ENCODE measurements at regions not wholly inside any gene's neighbourhood (a gene's known extent, or its start where the extent isn't known, plus 50 kb on each side); places are given as distances from the start of the nearest gene placed in this dataset.
"Not testable (repeated sequence)": the region's sequence is repeated elsewhere in the genome, so short reads cannot be mapped to it uniquely, and the experiment has no call there.

GRCh38 chr4:132809298-132810032 is 339.6 kb upstream of the PCDH10 start:
- Histone ChIP-seq H3K9ac (ENCODE audit: low read depth, low read length) (no peak overlapping the region), H3K9me3 (ENCODE audit: control insufficient read depth, insufficient read depth, low read length) (no peaks in the 10 kb centered on the region), H3K36me3 (ENCODE audit: control insufficient read depth, insufficient read depth, low read length) (peaks cover 3% of the 10 kb centered on the region), H3K4me3 (ENCODE audit: low read depth, low read length) (no peak overlapping the region), H3K27me3 (ENCODE audit: control insufficient read depth, insufficient read depth, low read length) (no peaks in the 10 kb centered on the region), H3K4me1 (ENCODE audit: control insufficient read depth, insufficient read depth, low read length) (no peaks in the 10 kb centered on the region)

- not testable (repeated sequence) for H3K36me3 ChIP-seq (ENCODE audit: control insufficient read depth, insufficient read depth, low read length); H3K9me3 ChIP-seq (ENCODE audit: control insufficient read depth, insufficient read depth, low read length); H3K9ac ChIP-seq (ENCODE audit: low read depth, low read length); H3K27me3 ChIP-seq (ENCODE audit: control insufficient read depth, insufficient read depth, low read length); H3K4me1 ChIP-seq (ENCODE audit: control insufficient read depth, insufficient read depth, low read length); H3K4me3 ChIP-seq (ENCODE audit: low read depth, low read length)
These were observed 336.0 kb upstream of the PCDH10 start for GRCh38 chr4:132813061-132813460.

GRCh38 chr4:132818091-132818490 is 331.0 kb upstream of the PCDH10 start:
- Histone ChIP-seq H3K4me1 (ENCODE audit: control insufficient read depth, insufficient read depth, low read length) (no peaks in the 10 kb centered on the region), H3K9me3 (ENCODE audit: control insufficient read depth, insufficient read depth, low read length) (no peaks in the 10 kb centered on the region), H3K36me3 (ENCODE audit: control insufficient read depth, insufficient read depth, low read length) (peaks cover 3% of the 10 kb centered on the region), H3K9ac (ENCODE audit: low read depth, low read length) (peak overlapping the region; percentile 81), H3K27me3 (ENCODE audit: control insufficient read depth, insufficient read depth, low read length) (no peaks in the 10 kb centered on the region), H3K4me3 (ENCODE audit: low read depth, low read length) (peak overlapping the region; percentile 58)

GRCh38 chr4:132823419-132823818 is 325.7 kb upstream of the PCDH10 start:
- Histone ChIP-seq H3K27me3 (ENCODE audit: control insufficient read depth, insufficient read depth, low read length) (no peaks in the 10 kb centered on the region), H3K9ac (ENCODE audit: low read depth, low read length) (no peak overlapping the region), H3K4me1 (ENCODE audit: control insufficient read depth, insufficient read depth, low read length) (no peaks in the 10 kb centered on the region), H3K4me3 (ENCODE audit: low read depth, low read length) (no peak overlapping the region), H3K36me3 (ENCODE audit: control insufficient read depth, insufficient read depth, low read length) (no peaks in the 10 kb centered on the region), H3K9me3 (ENCODE audit: control insufficient read depth, insufficient read depth, low read length) (no peaks in the 10 kb centered on the region)

- H3K27me3 ChIP-seq (ENCODE audit: control insufficient read depth, insufficient read depth, low read length): no peaks in the 10 kb centered on the region
- no peak overlapping the region for H3K9ac ChIP-seq (ENCODE audit: low read depth, low read length)
- no peaks in the 10 kb centered on the region for H3K4me1 ChIP-seq (ENCODE audit: control insufficient read depth, insufficient read depth, low read length)
- no peaks in the 10 kb centered on the region for H3K9me3 ChIP-seq (ENCODE audit: control insufficient read depth, insufficient read depth, low read length)
- no peaks in the 10 kb centered on the region for H3K36me3 ChIP-seq (ENCODE audit: control insufficient read depth, insufficient read depth, low read length)
- H3K4me3 ChIP-seq (ENCODE audit: low read depth, low read length): no peak overlapping the region
These were observed 324.3 kb upstream of the PCDH10 start for GRCh38 chr4:132824761-132825160.

GRCh38 chr4:132827522-132827921 is 321.6 kb upstream of the PCDH10 start:
- H3K9ac ChIP-seq (ENCODE audit: low read depth, low read length): no peak overlapping the region
- H3K4me3 ChIP-seq (ENCODE audit: low read depth, low read length): no peak overlapping the region
- no peaks in the 10 kb centered on the region for H3K4me1 ChIP-seq (ENCODE audit: control insufficient read depth, insufficient read depth, low read length)
- no peaks in the 10 kb centered on the region for H3K36me3 ChIP-seq (ENCODE audit: control insufficient read depth, insufficient read depth, low read length)
- H3K27me3 ChIP-seq (ENCODE audit: control insufficient read depth, insufficient read depth, low read length): no peaks in the 10 kb centered on the region
- no peaks in the 10 kb centered on the region for H3K9me3 ChIP-seq (ENCODE audit: control insufficient read depth, insufficient read depth, low read length)

GRCh38 chr4:132838244-132838643 is 310.9 kb upstream of the PCDH10 start:
- Histone ChIP-seq H3K27me3 (ENCODE audit: control insufficient read depth, insufficient read depth, low read length) (no peaks in the 10 kb centered on the region), H3K36me3 (ENCODE audit: control insufficient read depth, insufficient read depth, low read length) (no peaks in the 10 kb centered on the region), H3K4me1 (ENCODE audit: control insufficient read depth, insufficient read depth, low read length) (no peaks in the 10 kb centered on the region), H3K4me3 (ENCODE audit: low read depth, low read length) (no peak overlapping the region), H3K9me3 (ENCODE audit: control insufficient read depth, insufficient read depth, low read length) (no peaks in the 10 kb centered on the region), H3K9ac (ENCODE audit: low read depth, low read length) (no peak overlapping the region)

- Histone ChIP-seq H3K9ac (ENCODE audit: low read depth, low read length) (no peak overlapping the region), H3K36me3 (ENCODE audit: control insufficient read depth, insufficient read depth, low read length) (no peaks in the 10 kb centered on the region), H3K4me3 (ENCODE audit: low read depth, low read length) (no peak overlapping the region), H3K4me1 (ENCODE audit: control insufficient read depth, insufficient read depth, low read length) (no peaks in the 10 kb centered on the region), H3K9me3 (ENCODE audit: control insufficient read depth, insufficient read depth, low read length) (no peaks in the 10 kb centered on the region), H3K27me3 (ENCODE audit: control insufficient read depth, insufficient read depth, low read length) (no peaks in the 10 kb centered on the region)
These were observed 310.0 kb upstream of the PCDH10 start for GRCh38 chr4:132839070-132839469.

GRCh38 chr4:132859929-132860328 is 289.2 kb upstream of the PCDH10 start:
- H3K36me3 ChIP-seq (ENCODE audit: control insufficient read depth, insufficient read depth, low read length): no peaks in the 10 kb centered on the region
- H3K27me3 ChIP-seq (ENCODE audit: control insufficient read depth, insufficient read depth, low read length): no peaks in the 10 kb centered on the region
- no peaks in the 10 kb centered on the region for H3K9me3 ChIP-seq (ENCODE audit: control insufficient read depth, insufficient read depth, low read length)
- H3K4me3 ChIP-seq (ENCODE audit: low read depth, low read length): no peak overlapping the region
- H3K9ac ChIP-seq (ENCODE audit: low read depth, low read length): no peak overlapping the region
- no peaks in the 10 kb centered on the region for H3K4me1 ChIP-seq (ENCODE audit: control insufficient read depth, insufficient read depth, low read length)

- H3K4me1 ChIP-seq (ENCODE audit: control insufficient read depth, insufficient read depth, low read length): no peaks in the 10 kb centered on the region
- H3K9ac ChIP-seq (ENCODE audit: low read depth, low read length): no peak overlapping the region
- H3K36me3 ChIP-seq (ENCODE audit: control insufficient read depth, insufficient read depth, low read length): no peaks in the 10 kb centered on the region
- H3K27me3 ChIP-seq (ENCODE audit: control insufficient read depth, insufficient read depth, low read length): no peaks in the 10 kb centered on the region
- H3K4me3 ChIP-seq (ENCODE audit: low read depth, low read length): no peak overlapping the region
- H3K9me3 ChIP-seq (ENCODE audit: control insufficient read depth, insufficient read depth, low read length): no peaks in the 10 kb centered on the region
These were observed 288.1 kb upstream of the PCDH10 start for GRCh38 chr4:132860976-132861375.

GRCh38 chr4:132863619-132864018 is 285.5 kb upstream of the PCDH10 start:
- H3K9ac ChIP-seq (ENCODE audit: low read depth, low read length): no peak overlapping the region
- H3K4me1 ChIP-seq (ENCODE audit: control insufficient read depth, insufficient read depth, low read length): no peaks in the 10 kb centered on the region
- H3K4me3 ChIP-seq (ENCODE audit: low read depth, low read length): no peak overlapping the region
- no peaks in the 10 kb centered on the region for H3K9me3 ChIP-seq (ENCODE audit: control insufficient read depth, insufficient read depth, low read length)
- H3K36me3 ChIP-seq (ENCODE audit: control insufficient read depth, insufficient read depth, low read length): no peaks in the 10 kb centered on the region
- H3K27me3 ChIP-seq (ENCODE audit: control insufficient read depth, insufficient read depth, low read length): no peaks in the 10 kb centered on the region

- Histone ChIP-seq H3K36me3 (ENCODE audit: control insufficient read depth, insufficient read depth, low read length) (no peaks in the 10 kb centered on the region), H3K9me3 (ENCODE audit: control insufficient read depth, insufficient read depth, low read length) (no peaks in the 10 kb centered on the region), H3K27me3 (ENCODE audit: control insufficient read depth, insufficient read depth, low read length) (no peaks in the 10 kb centered on the region), H3K9ac (ENCODE audit: low read depth, low read length) (no peak overlapping the region), H3K4me3 (ENCODE audit: low read depth, low read length) (no peak overlapping the region), H3K4me1 (ENCODE audit: control insufficient read depth, insufficient read depth, low read length) (no peaks in the 10 kb centered on the region)
These were observed 283.6 kb upstream of the PCDH10 start for GRCh38 chr4:132865458-132865857.
